ENCODE measurements at regions not wholly inside any gene's neighbourhood (a gene's known extent, or its start where the extent isn't known, plus 50 kb on each side); places are given as distances from the start of the nearest gene placed in this dataset.

DNA sequence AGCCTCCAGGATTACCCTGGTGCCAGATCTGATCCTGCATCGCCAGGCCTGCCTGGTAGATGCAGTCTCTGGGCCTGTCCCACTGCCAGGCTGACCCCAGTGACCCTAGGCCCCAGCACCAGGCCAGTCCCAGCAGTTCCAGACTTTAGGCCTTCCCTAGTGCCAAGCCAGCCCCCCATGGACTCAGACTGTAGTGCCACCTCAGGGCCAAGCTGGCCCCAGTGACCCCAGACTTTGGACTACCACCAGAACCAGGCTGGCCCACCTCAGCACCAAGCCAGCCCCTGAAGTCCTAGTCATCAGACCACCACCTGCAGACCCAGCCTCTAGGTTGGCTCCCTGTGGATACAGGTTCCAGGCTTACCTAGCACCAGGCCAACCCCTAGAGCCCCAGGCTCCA lies 142.5 kb downstream of the PJA2 start:
- H3K23me2 ChIP-seq (ENCODE audit: insufficient read length, low read depth, low read length, poor library complexity, severe bottlenecking): no peaks in the 10 kb centered on the region
- H4K91ac ChIP-seq (ENCODE audit: insufficient read length, low read depth, low read length): no peak overlapping the region
- no peak overlapping the region for H4K5ac ChIP-seq (ENCODE audit: insufficient read length, low read depth, low read length)
- DNase-seq: no peak
- no peak overlapping the region for H2BK120ac ChIP-seq (ENCODE audit: low read depth, low read length, poor library complexity, severe bottlenecking)
- H2BK12ac ChIP-seq (ENCODE audit: insufficient read length, low read depth, low read length): no peak overlapping the region
- no peak overlapping the region for H3K56ac ChIP-seq (ENCODE audit: insufficient read length, low read depth, low read length)
- H3K27ac ChIP-seq (ENCODE audit: insufficient read length, low read depth, low read length): no peak overlapping the region
- no peak overlapping the region for H3K18ac ChIP-seq (ENCODE audit: insufficient read length, low read depth, low read length)
- no peak overlapping the region for H2BK5ac ChIP-seq (ENCODE audit: insufficient read length, low read length)
- no peak overlapping the region for H3K23ac ChIP-seq (ENCODE audit: insufficient read length, low read depth, low read length)
- no peak overlapping the region for H3K4me3 Mint-ChIP-seq
- no peak overlapping the region for H3K4ac ChIP-seq (ENCODE audit: low read depth, low read length)
- H3K9me3 Mint-ChIP-seq: peaks cover 0 to 3% of the 10 kb centered on the region in 2 experiments; a peak in 2 of 5 replicates
- H3K79me1 ChIP-seq (ENCODE audit: insufficient read depth, low read depth, low read length, poor library complexity, severe bottlenecking): no peaks in the 10 kb centered on the region
- H3K4me1 Mint-ChIP-seq: no peaks in the 10 kb centered on the region
- H4K20me1 ChIP-seq (ENCODE audit: control insufficient read depth, insufficient read depth, insufficient read length): no peaks in the 10 kb centered on the region
- H3K27me3 ChIP-seq (ENCODE audit: insufficient read depth, low read length): no peaks in the 10 kb centered on the region
- no peak overlapping the region for H3K9ac ChIP-seq (ENCODE audit: extremely low read depth, insufficient read length, low read length)
- H3K27ac Mint-ChIP-seq: no peak overlapping the region
- H3K4me1 ChIP-seq (ENCODE audit: insufficient read depth, low read length): no peaks in the 10 kb centered on the region
- no peak overlapping the region for H2BK20ac ChIP-seq (ENCODE audit: low read depth, low read length, poor library complexity, severe bottlenecking)
- no peak for TF ChIP-seq CTCF (conservative IDR thresholded peaks at IDR 0.05)
- H2AFZ ChIP-seq (ENCODE audit: low read length): no peak overlapping the region
- H3T11ph ChIP-seq (ENCODE audit: low read length): no peak overlapping the region
- H3K36me3 Mint-ChIP-seq (ENCODE audit: insufficient read depth in 1 of 3, low read depth in 3 of 3): no peaks in the 10 kb centered on the region
- H2AK5ac ChIP-seq (ENCODE audit: insufficient read length, low read length): no peak overlapping the region
- H4K8ac ChIP-seq (replicated peaks; ENCODE audit: insufficient read length, low read depth, low read length): no peak overlapping the region
- no peak overlapping the region for H2BK15ac ChIP-seq (ENCODE audit: low read depth, low read length)
- H3K14ac ChIP-seq (ENCODE audit: insufficient read depth, low read length): no peak overlapping the region
- WGBS (ENCODE audit: extremely low coverage, insufficient read length, low lambda C conversion rate): no CpG with 5 or more reads among the region's 1 CpG
- H3K27me3 Mint-ChIP-seq (ENCODE audit: low read depth): no peaks in the 10 kb centered on the region
- H3K4me2 ChIP-seq (ENCODE audit: insufficient read depth, insufficient read length, low read length): no peak overlapping the region
- no peaks in the 10 kb centered on the region for H3K79me2 ChIP-seq (ENCODE audit: insufficient read depth, low read length)
- H3K9me3 ChIP-seq (ENCODE audit: control insufficient read depth, low read depth, low read length): no peaks in the 10 kb centered on the region
